Smooth muscle cell (in vitro differentiated cells): ENCODE measurements at regions not wholly inside any gene's neighbourhood (a gene's known extent, or its start where the extent isn't known, plus 50 kb on each side); places are given as distances from the start of the nearest gene placed in this dataset.

ENCODE experiments used
- DNase-seq: peaks from one replicate; lab custom pipeline; 2025; ENCODE audit not compliant: unreplicated experiment; lab: John Stamatoyannopoulos, UW
- H2AFZ ChIP-seq: fragments of 200-600 bp; sonication (generic); 2 replicates; pipeline ENCODE4 v1.6.0; 2016; ENCODE audit warnings: antibody characterized with exemption, low read depth, mild to moderate bottlenecking
- H3F3A ChIP-seq: fragments of 200-600 bp; sonication (generic); 2 replicates; pipeline ENCODE4 v1.6.0; 2017; ENCODE audit warnings: antibody characterized with exemption, low read depth
- H3K27ac ChIP-seq: fragments of 200-600 bp; sonication (generic); 2 replicates; pipeline ENCODE4 v1.5.1; 2016; ENCODE audit warnings: low read depth, mild to moderate bottlenecking
- H3K27me3 ChIP-seq: fragments of 200-600 bp; sonication (generic); 2 replicates; pipeline ENCODE4 v1.6.1; 2016; ENCODE audit warnings: low read depth, mild to moderate bottlenecking
- H3K36me3 ChIP-seq: fragments of 200-600 bp; sonication (generic); 2 replicates; pipeline ENCODE4 v1.5.1; 2016; ENCODE audit warnings: low read depth
- H3K4me1 ChIP-seq: fragments of 200-600 bp; sonication (generic); 2 replicates; pipeline ENCODE4 v1.5.1; 2016; ENCODE audit warnings: low read depth
- H3K4me2 ChIP-seq: fragments of 200-600 bp; sonication (generic); 2 replicates; pipeline ENCODE4 v1.6.0; 2016; ENCODE audit warnings: mild to moderate bottlenecking
- H3K4me3 ChIP-seq: fragments of 200-600 bp; sonication (generic); 2 replicates; pipeline ENCODE4 v1.5.1; 2016; ENCODE audit warnings: mild to moderate bottlenecking
- H3K79me2 ChIP-seq: fragments of 200-600 bp; sonication (generic); 2 replicates; pipeline ENCODE4 v1.6.0; 2016; ENCODE audit warnings: low read depth, mild to moderate bottlenecking
- H3K9ac ChIP-seq: fragments of 200-600 bp; sonication (generic); 2 replicates; pipeline ENCODE4 v1.6.0; 2016; ENCODE audit warnings: low read depth
- H3K9me3 ChIP-seq: fragments of 200-600 bp; sonication (generic); replicated peaks from 2 replicates; pipeline ENCODE4 v1.5.1; 2016; ENCODE audit warnings: low read depth
- H4K20me1 ChIP-seq: fragments of 200-600 bp; sonication (generic); 2 replicates; pipeline ENCODE4 v1.6.0; 2016; ENCODE audit warnings: low read depth
- CTCF ChIP-seq: fragments of 200-600 bp; sonication (generic); IDR thresholded peaks from 2 replicates; pipeline ENCODE4 v1.5.1; 2017; ENCODE audit warnings: borderline replicate concordance, mild to moderate bottlenecking, antibody characterized with exemption; ENCODE audit not compliant: insufficient read depth, poor library complexity, severe bottlenecking
- WGBS: methylation state at CpG from one replicate; pipeline ENCODE4 v1.1.7; 2016; ENCODE audit warnings: low lambda C conversion rate; 5-methylcytosine and 5-hydroxymethylcytosine counted together

- Histone ChIP-seq H4K20me1 (no peaks in the 10 kb centered on the region), H3K36me3 (no peaks in the 10 kb centered on the region), H3K4me2 (no peak overlapping the region), H3K9ac (no peak overlapping the region), H3K9me3 (no peaks in the 10 kb centered on the region), H3F3A (no peaks in the 10 kb centered on the region), H3K27ac (no peak overlapping the region), H3K27me3 (no peaks in the 10 kb centered on the region), H3K4me3 (no peak overlapping the region), H3K4me1 (no peaks in the 10 kb centered on the region), H2AFZ (no peak overlapping the region), H3K79me2 (no peaks in the 10 kb centered on the region)
- no peak for DNase-seq
- WGBS = 23% methylated on average over 2 of the region's 2 CpGs
- no peak for TF ChIP-seq CTCF
Measured at GRCh38 chr20:39446397-39446796, 484.3 kb downstream of the DHX35 start.

GRCh38 chr20:39445095-39445494 is 483.0 kb downstream of the DHX35 start:
- no peaks in the 10 kb centered on the region for H3K4me1 ChIP-seq
- DNase-seq = no peak
- no peak for TF ChIP-seq CTCF
- H3F3A ChIP-seq = no peaks in the 10 kb centered on the region
- no peak overlapping the region for H3K4me2 ChIP-seq
- H3K79me2 ChIP-seq = no peaks in the 10 kb centered on the region
- no peaks in the 10 kb centered on the region for H3K36me3 ChIP-seq
- no peaks in the 10 kb centered on the region for H4K20me1 ChIP-seq
- no peak overlapping the region for H2AFZ ChIP-seq
- no peak overlapping the region for H3K9ac ChIP-seq
- H3K27ac ChIP-seq = no peak overlapping the region
- 95% methylated on average over 1 of the region's 1 CpG for WGBS
- no peaks in the 10 kb centered on the region for H3K27me3 ChIP-seq
- no peak overlapping the region for H3K4me3 ChIP-seq
- no peaks in the 10 kb centered on the region for H3K9me3 ChIP-seq

- no peaks in the 10 kb centered on the region for H3F3A ChIP-seq
- H3K4me3 ChIP-seq = no peak overlapping the region
- no peak for DNase-seq
- WGBS = 11% methylated on average over 1 of the region's 1 CpG
- no peak for TF ChIP-seq CTCF
- no peaks in the 10 kb centered on the region for H3K79me2 ChIP-seq
- H3K9me3 ChIP-seq = no peaks in the 10 kb centered on the region
- no peak overlapping the region for H3K9ac ChIP-seq
- no peaks in the 10 kb centered on the region for H3K36me3 ChIP-seq
- H3K4me2 ChIP-seq = no peak overlapping the region
- no peak overlapping the region for H2AFZ ChIP-seq
- no peak overlapping the region for H3K27ac ChIP-seq
- no peaks in the 10 kb centered on the region for H4K20me1 ChIP-seq
- H3K27me3 ChIP-seq = no peaks in the 10 kb centered on the region
- no peaks in the 10 kb centered on the region for H3K4me1 ChIP-seq
Measured at GRCh38 chr20:39433466-39433865, 471.3 kb downstream of the DHX35 start.

GRCh38 chr20:39431091-39431880 is 469.1 kb downstream of the DHX35 start:
- no peaks in the 10 kb centered on the region for H3K27me3 ChIP-seq
- no peaks in the 10 kb centered on the region for H3K36me3 ChIP-seq
- H3F3A ChIP-seq = no peaks in the 10 kb centered on the region
- H3K9me3 ChIP-seq = no peaks in the 10 kb centered on the region
- DNase-seq = no peak
- TF ChIP-seq CTCF = no peak
- no peaks in the 10 kb centered on the region for H3K79me2 ChIP-seq
- no peak overlapping the region for H3K4me3 ChIP-seq
- no peaks in the 10 kb centered on the region for H4K20me1 ChIP-seq
- H3K4me2 ChIP-seq = no peak overlapping the region
- no peaks in the 10 kb centered on the region for H3K4me1 ChIP-seq
- 91% methylated on average over 4 of the region's 4 CpGs for WGBS
- no peak overlapping the region for H2AFZ ChIP-seq
- no peak overlapping the region for H3K9ac ChIP-seq
- H3K27ac ChIP-seq = no peak overlapping the region
